ENCODE measurements at regions not wholly inside any gene's neighbourhood (a gene's known extent, or its start where the extent isn't known, plus 50 kb on each side); places are given as distances from the start of the nearest gene placed in this dataset.
"Not testable (repeated sequence)": the region's sequence is repeated elsewhere in the genome, so short reads cannot be mapped to it uniquely, and the experiment has no call there.

- Histone ChIP-seq H3K4me3 (ENCODE audit: low read length) (no peak overlapping the region), H3K27ac (ENCODE audit: low read length) (no peak overlapping the region), H3K36me3 (ENCODE audit: insufficient read depth, low read depth, low read length) (no peaks in the 10 kb centered on the region), H3K9me3 (ENCODE audit: insufficient read depth, low read depth, low read length) (peaks cover 3% of the 10 kb centered on the region; the same call in 1 of the 2 replicates), H3K27me3 (ENCODE audit: insufficient read depth, low read length) (no peaks in the 10 kb centered on the region), H3K9ac (ENCODE audit: low read depth, low read length) (no peak overlapping the region), H3K4me1 (ENCODE audit: insufficient read depth, low read length) (no peaks in the 10 kb centered on the region)
These were observed 477.3 kb downstream of the GABRG2 start for GRCh38 chr5:162544905-162545304.

GRCh38 chr5:162550236-162550635, 482.7 kb downstream of the GABRG2 start:
- peaks cover 3% of the 10 kb centered on the region; the same call in 1 of the 2 replicates for H3K9me3 ChIP-seq (ENCODE audit: insufficient read depth, low read depth, low read length)

GRCh38 chr5:162558120-162558519, 490.5 kb downstream of the GABRG2 start:
- H3K27ac ChIP-seq (ENCODE audit: low read length), result no peak overlapping the region
- H3K9ac ChIP-seq (ENCODE audit: low read depth, low read length), result no peak overlapping the region
- H3K9me3 ChIP-seq (ENCODE audit: insufficient read depth, low read depth, low read length), result no peaks in the 10 kb centered on the region
- no peaks in the 10 kb centered on the region for H3K4me1 ChIP-seq (ENCODE audit: insufficient read depth, low read length)
- H3K4me3 ChIP-seq (ENCODE audit: low read length), result no peak overlapping the region
- no peaks in the 10 kb centered on the region for H3K27me3 ChIP-seq (ENCODE audit: insufficient read depth, low read length)
- no peaks in the 10 kb centered on the region for H3K36me3 ChIP-seq (ENCODE audit: insufficient read depth, low read depth, low read length)

More at GRCh38 chr5:162550236-162550635, 482.7 kb downstream of the GABRG2 start:
- H3K27me3 ChIP-seq (ENCODE audit: insufficient read depth, low read length), result no peaks in the 10 kb centered on the region
- no peak overlapping the region for H3K27ac ChIP-seq (ENCODE audit: low read length)
- H3K4me1 ChIP-seq (ENCODE audit: insufficient read depth, low read length), result no peaks in the 10 kb centered on the region
- H3K36me3 ChIP-seq (ENCODE audit: insufficient read depth, low read depth, low read length), result no peaks in the 10 kb centered on the region
- H3K4me3 ChIP-seq (ENCODE audit: low read length), result no peak overlapping the region
- H3K9ac ChIP-seq (ENCODE audit: low read depth, low read length), result no peak overlapping the region

GRCh38 chr5:162567644-162568043, 500.1 kb downstream of the GABRG2 start:
- H3K9me3 ChIP-seq (ENCODE audit: insufficient read depth, low read depth, low read length), result no peaks in the 10 kb centered on the region
- no peak overlapping the region for H3K4me3 ChIP-seq (ENCODE audit: low read length)
- no peak overlapping the region for H3K27ac ChIP-seq (ENCODE audit: low read length)
- no peak overlapping the region for H3K9ac ChIP-seq (ENCODE audit: low read depth, low read length)
- no peaks in the 10 kb centered on the region for H3K4me1 ChIP-seq (ENCODE audit: insufficient read depth, low read length)
- H3K27me3 ChIP-seq (ENCODE audit: insufficient read depth, low read length), result no peaks in the 10 kb centered on the region
- no peaks in the 10 kb centered on the region for H3K36me3 ChIP-seq (ENCODE audit: insufficient read depth, low read depth, low read length)

- H3K27me3 ChIP-seq (ENCODE audit: insufficient read depth, low read length), result no peaks in the 10 kb centered on the region
- no peak overlapping the region for H3K4me3 ChIP-seq (ENCODE audit: low read length)
- no peak overlapping the region for H3K9ac ChIP-seq (ENCODE audit: low read depth, low read length)
- H3K27ac ChIP-seq (ENCODE audit: low read length), result no peak overlapping the region
- no peaks in the 10 kb centered on the region for H3K4me1 ChIP-seq (ENCODE audit: insufficient read depth, low read length)
- no peaks in the 10 kb centered on the region for H3K36me3 ChIP-seq (ENCODE audit: insufficient read depth, low read depth, low read length)
- no peaks in the 10 kb centered on the region for H3K9me3 ChIP-seq (ENCODE audit: insufficient read depth, low read depth, low read length)
These were observed 506.2 kb downstream of the GABRG2 start for GRCh38 chr5:162573758-162574157.

GRCh38 chr5:162591724-162592123, 524.2 kb downstream of the GABRG2 start:
- no peaks in the 10 kb centered on the region for H3K27me3 ChIP-seq (ENCODE audit: insufficient read depth, low read length)
- no peak overlapping the region for H3K27ac ChIP-seq (ENCODE audit: low read length)
- H3K9me3 ChIP-seq (ENCODE audit: insufficient read depth, low read depth, low read length), result peaks cover 16% of the 10 kb centered on the region
- H3K36me3 ChIP-seq (ENCODE audit: insufficient read depth, low read depth, low read length), result no peaks in the 10 kb centered on the region
- H3K9ac ChIP-seq (ENCODE audit: low read depth, low read length), result no peak overlapping the region
- H3K4me1 ChIP-seq (ENCODE audit: insufficient read depth, low read length), result no peaks in the 10 kb centered on the region
- H3K4me3 ChIP-seq (ENCODE audit: low read length), result no peak overlapping the region

- Histone ChIP-seq H3K36me3 (ENCODE audit: insufficient read depth, low read depth, low read length) (no peaks in the 10 kb centered on the region), H3K27me3 (ENCODE audit: insufficient read depth, low read length) (no peaks in the 10 kb centered on the region), H3K9ac (ENCODE audit: low read depth, low read length) (no peak overlapping the region), H3K4me3 (ENCODE audit: low read length) (no peak overlapping the region), H3K4me1 (ENCODE audit: insufficient read depth, low read length) (no peaks in the 10 kb centered on the region), H3K27ac (ENCODE audit: low read length) (no peak overlapping the region), H3K9me3 (ENCODE audit: insufficient read depth, low read depth, low read length) (peaks cover 16% of the 10 kb centered on the region)
These were observed 526.3 kb downstream of the GABRG2 start for GRCh38 chr5:162593881-162594280.

- Histone ChIP-seq H3K9me3 (ENCODE audit: insufficient read depth, low read depth, low read length) (peaks cover 13% of the 10 kb centered on the region), H3K36me3 (ENCODE audit: insufficient read depth, low read depth, low read length) (no peaks in the 10 kb centered on the region), H3K9ac (ENCODE audit: low read depth, low read length) (no peak overlapping the region), H3K27ac (ENCODE audit: low read length) (no peak overlapping the region), H3K4me3 (ENCODE audit: low read length) (no peak overlapping the region), H3K27me3 (ENCODE audit: insufficient read depth, low read length) (no peaks in the 10 kb centered on the region), H3K4me1 (ENCODE audit: insufficient read depth, low read length) (no peaks in the 10 kb centered on the region)
These were observed 536.0 kb downstream of the GABRG2 start for GRCh38 chr5:162603443-162604070.

- Histone ChIP-seq H3K9ac (ENCODE audit: low read depth, low read length) (no peak overlapping the region), H3K4me3 (ENCODE audit: low read length) (no peak overlapping the region), H3K27ac (ENCODE audit: low read length) (no peak overlapping the region), H3K27me3 (ENCODE audit: insufficient read depth, low read length) (no peaks in the 10 kb centered on the region), H3K36me3 (ENCODE audit: insufficient read depth, low read depth, low read length) (no peaks in the 10 kb centered on the region), H3K4me1 (ENCODE audit: insufficient read depth, low read length) (no peaks in the 10 kb centered on the region), H3K9me3 (ENCODE audit: insufficient read depth, low read depth, low read length) (no peaks in the 10 kb centered on the region; the same call in 1 of the 2 replicates)
These were observed 540.3 kb downstream of the GABRG2 start for GRCh38 chr5:162607879-162608278.

- H3K9me3 ChIP-seq (ENCODE audit: insufficient read depth, low read depth, low read length), result peaks cover 26% of the 10 kb centered on the region
- H3K9ac ChIP-seq (ENCODE audit: low read depth, low read length), result not testable (repeated sequence)
These were observed 554.2 kb downstream of the GABRG2 start for GRCh38 chr5:162621726-162622263.

GRCh38 chr5:162624110-162624509, 556.5 kb downstream of the GABRG2 start:
- Histone ChIP-seq H3K4me3 (ENCODE audit: low read length) (no peak overlapping the region), H3K27ac (ENCODE audit: low read length) (no peak overlapping the region), H3K9ac (ENCODE audit: low read depth, low read length) (no peak overlapping the region), H3K36me3 (ENCODE audit: insufficient read depth, low read depth, low read length) (no peaks in the 10 kb centered on the region), H3K9me3 (ENCODE audit: insufficient read depth, low read depth, low read length) (peaks cover 26% of the 10 kb centered on the region), H3K4me1 (ENCODE audit: insufficient read depth, low read length) (no peaks in the 10 kb centered on the region), H3K27me3 (ENCODE audit: insufficient read depth, low read length) (no peaks in the 10 kb centered on the region)

More at GRCh38 chr5:162621726-162622263, 554.2 kb downstream of the GABRG2 start:
- not testable (repeated sequence) for H3K27me3 ChIP-seq (ENCODE audit: insufficient read depth, low read length); H3K27ac ChIP-seq (ENCODE audit: low read length); H3K4me3 ChIP-seq (ENCODE audit: low read length); H3K4me1 ChIP-seq (ENCODE audit: insufficient read depth, low read length); H3K36me3 ChIP-seq (ENCODE audit: insufficient read depth, low read depth, low read length)

- Histone ChIP-seq H3K4me3 (ENCODE audit: low read length) (no peak overlapping the region), H3K9me3 (ENCODE audit: insufficient read depth, low read depth, low read length) (peaks cover 21% of the 10 kb centered on the region), H3K4me1 (ENCODE audit: insufficient read depth, low read length) (peaks cover 23% of the 10 kb centered on the region), H3K36me3 (ENCODE audit: insufficient read depth, low read depth, low read length) (no peaks in the 10 kb centered on the region), H3K27ac (ENCODE audit: low read length) (no peak overlapping the region), H3K9ac (ENCODE audit: low read depth, low read length) (no peak overlapping the region), H3K27me3 (ENCODE audit: insufficient read depth, low read length) (no peaks in the 10 kb centered on the region)
These were observed 569.9 kb downstream of the GABRG2 start for GRCh38 chr5:162637481-162637880.

Measured in iPS-20b (cell line).